Cortex of kidney (tissue), 1 donor: ENCODE measurements at regions not wholly inside any gene's neighbourhood (a gene's known extent, or its start where the extent isn't known, plus 50 kb on each side); places are given as distances from the start of the nearest gene placed in this dataset.
"Not testable (repeated sequence)": the region's sequence is repeated elsewhere in the genome, so short reads cannot be mapped to it uniquely, and the experiment has no call there.

Source experiments
- DNase-seq: peaks from one replicate; lab custom pipeline; 2025; lab: John Stamatoyannopoulos, UW

DNA sequence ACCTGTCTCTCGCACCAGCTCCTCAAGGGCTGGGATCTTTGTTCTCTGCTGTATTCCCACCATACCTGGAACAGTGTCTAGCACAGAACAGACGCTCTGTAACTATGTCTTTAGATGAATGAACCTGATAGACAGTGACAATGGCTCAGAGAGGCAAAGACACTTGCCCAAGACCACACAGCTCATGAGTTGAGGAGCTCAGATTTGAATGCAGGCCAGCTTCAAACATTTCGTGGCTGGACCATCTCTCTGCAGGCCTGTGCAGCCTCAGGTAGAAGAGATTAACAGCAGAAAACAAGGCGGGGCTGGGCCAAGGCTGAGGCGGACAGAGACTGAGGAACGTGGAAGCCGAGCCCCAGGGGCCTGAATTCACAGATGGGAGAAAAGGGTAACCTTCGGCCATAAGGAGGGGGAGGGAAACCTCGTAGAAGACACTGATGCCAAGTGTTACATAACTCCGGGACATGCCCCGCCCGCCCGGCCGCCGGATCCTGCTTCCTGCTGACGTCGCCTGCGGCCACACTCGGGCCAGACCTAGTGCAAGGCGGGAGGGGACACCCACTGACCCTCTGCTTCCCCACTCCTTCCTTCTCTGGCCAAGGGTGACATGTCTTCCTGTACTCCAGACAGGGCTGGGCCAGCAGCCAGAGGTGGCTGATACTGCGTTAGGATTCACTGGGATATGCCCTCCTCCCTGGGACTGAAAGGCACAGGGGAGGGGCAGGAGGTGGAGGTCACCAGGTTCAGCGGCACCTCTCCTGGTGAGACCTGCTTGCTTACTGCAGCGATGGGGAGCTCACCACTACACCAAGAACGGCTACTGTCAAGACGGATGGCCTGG is 86.8 kb downstream of the RFLNA start:
- DNase-seq, result peak; percentile 65

DNA sequence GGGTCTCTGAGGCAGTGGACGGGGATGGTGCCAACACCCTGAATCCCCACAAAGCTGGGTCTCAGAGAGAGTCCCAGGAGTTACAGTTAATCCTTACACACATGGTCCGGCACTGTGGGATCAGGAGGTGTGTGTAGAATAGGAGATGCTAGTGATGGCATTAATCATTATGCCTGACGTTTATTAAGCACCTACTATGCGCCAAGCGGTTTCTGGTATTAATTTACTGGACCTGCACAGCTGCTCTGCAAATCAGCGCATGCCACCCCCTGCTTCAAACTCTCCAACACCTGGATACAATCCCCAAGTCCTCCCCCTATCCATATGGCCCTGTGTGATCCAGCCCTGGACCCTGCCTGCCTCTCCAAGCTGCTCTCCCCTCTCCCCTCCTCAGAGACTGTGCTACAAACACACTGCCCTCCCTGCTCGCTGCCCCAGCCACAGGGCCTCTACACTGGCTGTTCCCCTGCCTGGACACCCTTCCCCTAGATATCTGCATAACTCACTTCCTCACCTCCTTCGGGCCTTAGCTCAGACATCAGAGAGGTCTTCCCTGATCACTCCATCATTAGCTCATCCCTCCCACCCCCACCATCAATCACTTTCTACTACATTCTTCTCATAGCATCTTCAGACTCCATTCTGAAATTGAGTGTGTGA is 86.0 kb downstream of the RFLNA start:
- no peak for DNase-seq

GRCh38 chr12:124379938-124380754 is 85.3 kb downstream of the RFLNA start:
- no peak for DNase-seq

- DNase-seq, result no peak
Observed at GRCh38 chr12:124379379-124379937, 84.6 kb downstream of the RFLNA start.

DNA sequence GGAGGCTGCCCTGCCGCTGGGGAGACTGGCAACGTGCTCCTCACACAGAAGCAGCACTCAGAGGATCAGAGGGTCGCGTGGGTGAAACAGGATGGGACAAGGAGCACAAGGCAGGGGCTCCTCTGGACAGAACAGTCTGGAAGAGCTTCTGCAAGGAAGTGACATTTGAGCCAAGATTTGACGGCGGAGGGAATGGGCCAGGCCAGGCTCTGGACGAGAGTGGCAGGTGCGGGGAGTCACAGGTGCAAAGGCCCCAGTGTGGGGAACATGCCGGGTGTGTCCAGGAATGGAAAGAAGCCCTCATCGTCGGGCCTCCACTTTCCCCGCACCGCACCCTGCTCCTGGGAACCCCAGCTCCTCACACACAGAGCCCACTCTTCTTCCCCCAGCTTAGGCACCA is 84.0 kb downstream of the RFLNA start:
- no peak for DNase-seq

GRCh38 chr12:124377981-124378509 is 83.2 kb downstream of the RFLNA start:
- no peak for DNase-seq

DNA sequence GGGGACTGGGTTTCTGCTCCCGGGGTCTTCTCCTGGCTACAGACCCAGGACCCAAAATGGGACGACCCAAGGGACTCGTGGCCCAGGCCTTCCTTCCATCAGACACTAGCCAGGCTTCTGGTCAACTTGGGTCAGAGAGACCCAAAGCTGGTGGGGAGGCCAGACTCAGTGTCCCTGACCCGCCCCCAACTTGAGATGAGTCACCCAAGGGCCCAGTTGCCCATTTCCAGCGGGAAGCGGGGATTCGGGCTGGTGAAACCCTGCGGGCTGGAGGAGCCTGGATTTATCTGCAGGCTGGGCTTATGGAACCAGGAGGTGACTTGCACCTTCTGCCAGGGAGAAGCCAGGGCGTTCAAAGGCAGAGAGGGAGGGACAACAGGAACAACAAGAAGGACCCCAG is 81.5 kb downstream of the RFLNA start:
- DNase-seq, result no peak

DNA sequence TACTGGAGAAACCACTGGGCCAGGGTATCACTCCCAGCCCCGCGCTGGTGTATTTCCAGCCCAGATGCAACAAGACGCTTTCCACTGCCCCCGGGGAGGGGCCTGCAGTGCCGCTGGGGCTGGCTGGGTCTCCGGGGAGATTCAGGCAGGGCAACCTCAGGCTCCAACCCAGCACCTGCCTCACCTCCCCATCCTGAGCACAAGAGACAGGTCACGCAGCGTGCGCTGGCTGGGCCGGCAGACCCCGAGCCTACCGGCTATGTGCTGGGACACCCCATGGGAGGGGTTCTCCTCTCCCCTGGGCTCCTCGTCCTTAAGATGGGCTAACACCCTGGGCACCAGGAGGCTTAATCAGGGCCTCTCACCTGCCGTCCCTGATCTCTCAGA is 80.9 kb downstream of the RFLNA start:
- DNase-seq, result no peak

- DNase-seq, result no peak
Observed at GRCh38 chr12:124375141-124375788, 80.4 kb downstream of the RFLNA start.

DNA sequence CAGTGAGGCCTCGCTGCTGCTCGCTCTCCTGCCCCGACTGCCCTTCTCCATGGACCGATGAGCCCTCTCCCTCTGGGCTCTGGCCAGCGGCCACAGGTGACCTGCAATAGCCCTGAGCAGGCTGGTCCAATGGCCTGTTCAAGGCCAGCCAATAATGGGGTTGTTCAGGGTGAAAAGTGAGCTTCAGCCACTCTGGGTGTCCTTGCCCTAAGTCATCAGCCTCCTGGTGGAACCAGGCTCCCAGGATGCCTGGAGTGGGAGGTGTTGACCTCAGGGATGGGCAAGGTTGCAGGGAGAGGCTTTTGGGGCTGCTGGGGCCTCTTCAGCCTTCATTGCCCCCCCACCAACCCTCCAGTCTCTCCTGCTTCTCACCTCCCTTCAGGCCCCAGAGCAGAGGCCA is 79.7 kb downstream of the RFLNA start:
- no peak for DNase-seq

DNA sequence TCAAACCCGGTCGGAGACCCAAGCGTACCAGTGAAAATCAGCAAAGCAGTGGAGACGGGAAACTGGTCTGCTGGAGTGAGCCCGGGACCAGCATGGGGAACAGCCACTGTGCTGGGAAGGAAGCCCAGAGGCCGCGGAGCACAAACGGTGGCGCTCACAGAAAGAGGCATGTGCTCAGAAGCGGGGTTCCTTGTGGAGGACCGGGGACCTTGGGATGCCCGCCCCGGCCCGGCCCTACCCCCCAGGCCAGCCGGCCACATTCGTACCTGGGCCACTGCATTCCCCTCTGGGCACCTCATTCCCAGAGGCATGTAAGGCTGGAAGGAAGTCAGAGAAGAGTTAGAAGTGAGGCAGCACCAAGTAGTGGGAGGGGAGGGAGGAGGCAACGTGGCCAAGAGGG is 79.3 kb downstream of the RFLNA start:
- no peak for DNase-seq

GRCh38 chr12:124373701-124374100 is 78.8 kb downstream of the RFLNA start:
- not testable (repeated sequence) for DNase-seq

GRCh38 chr12:124372831-124373230 is 77.9 kb downstream of the RFLNA start:
- DNase-seq, result no peak

- no peak for DNase-seq
Observed at GRCh38 chr12:124371970-124372555, 77.2 kb downstream of the RFLNA start.

- DNase-seq, result no peak
Observed at GRCh38 chr12:124371366-124371765, 76.5 kb downstream of the RFLNA start.

DNA sequence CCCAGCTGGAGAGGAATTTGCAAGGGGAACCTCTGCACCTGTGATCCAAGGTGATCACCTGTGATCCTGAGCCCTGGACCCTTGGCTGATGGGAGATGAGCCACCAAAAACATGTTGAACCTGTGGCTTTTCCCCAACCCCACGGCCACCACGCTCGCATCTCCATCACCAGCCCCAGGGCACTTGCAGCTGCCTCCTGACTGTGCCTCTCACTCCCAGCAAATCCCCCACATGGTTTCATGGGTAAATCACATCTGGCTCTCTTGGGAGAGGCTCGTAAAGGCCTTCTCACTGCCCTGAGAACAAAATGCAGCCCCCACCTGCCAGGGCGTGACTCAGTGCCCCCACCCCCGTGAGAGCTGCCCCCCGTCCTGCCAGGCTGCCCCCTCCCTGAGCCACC is 76.0 kb downstream of the RFLNA start:
- no peak for DNase-seq

GRCh38 chr12:124370384-124370783 is 75.5 kb downstream of the RFLNA start:
- DNase-seq, result no peak

- no peak for DNase-seq
Observed at GRCh38 chr12:124369827-124370378, 75.0 kb downstream of the RFLNA start.

- DNase-seq, result no peak
Observed at GRCh38 chr12:124369055-124369826, 74.3 kb downstream of the RFLNA start.

- no peak for DNase-seq
Observed at GRCh38 chr12:124368421-124369032, 73.6 kb downstream of the RFLNA start.
